GM18519 (cell line): ENCODE measurements at regions not wholly inside any gene's neighbourhood (a gene's known extent, or its start where the extent isn't known, plus 50 kb on each side); places are given as distances from the start of the nearest gene placed in this dataset.
A peak's percentile ranks its signal among the peaks of the same experiment; 100 is the strongest.
"Not testable (repeated sequence)": the region's sequence is repeated elsewhere in the genome, so short reads cannot be mapped to it uniquely, and the experiment has no call there.

Experiments used
- ATAC-seq: cut with Tn5 transposase; IDR thresholded peaks from one replicate; pipeline ENCODE4 v1.9.1; 2021; ENCODE audit warnings: mild to moderate bottlenecking, moderate library complexity; ENCODE audit not compliant: unreplicated experiment, low FRiP score

GRCh38 chr14:92223025-92223424 is 99.9 kb upstream of the SLC24A4 start:
- no peak for ATAC-seq

DNA sequence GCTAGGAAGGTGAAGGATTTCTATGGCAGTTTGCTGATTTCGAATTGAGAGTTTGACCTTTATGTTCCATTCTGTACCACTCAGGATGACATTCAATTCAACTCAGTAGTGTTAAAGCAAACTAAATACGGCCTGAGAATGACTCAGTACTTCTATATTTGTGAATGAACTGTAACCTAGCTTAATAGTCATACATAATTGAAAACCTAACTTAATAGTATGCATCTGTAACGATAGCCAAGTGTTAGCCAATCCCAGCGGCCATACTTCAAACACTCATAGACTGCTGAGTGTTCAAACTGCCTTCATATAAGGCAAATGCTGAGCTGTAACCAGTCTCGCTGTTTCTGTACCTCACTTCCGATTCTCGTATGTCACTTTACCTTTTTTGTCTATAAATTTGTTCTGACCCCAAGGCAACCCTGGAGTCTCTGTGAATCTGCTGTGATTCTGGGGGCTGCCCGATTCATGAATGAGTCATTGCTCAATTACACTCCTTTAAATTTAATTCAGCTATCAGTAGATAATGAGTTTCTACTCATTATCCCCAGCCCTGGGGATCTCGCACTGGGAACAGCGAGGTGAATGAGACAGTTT is 98.5 kb upstream of the SLC24A4 start:
- ATAC-seq = no peak

DNA sequence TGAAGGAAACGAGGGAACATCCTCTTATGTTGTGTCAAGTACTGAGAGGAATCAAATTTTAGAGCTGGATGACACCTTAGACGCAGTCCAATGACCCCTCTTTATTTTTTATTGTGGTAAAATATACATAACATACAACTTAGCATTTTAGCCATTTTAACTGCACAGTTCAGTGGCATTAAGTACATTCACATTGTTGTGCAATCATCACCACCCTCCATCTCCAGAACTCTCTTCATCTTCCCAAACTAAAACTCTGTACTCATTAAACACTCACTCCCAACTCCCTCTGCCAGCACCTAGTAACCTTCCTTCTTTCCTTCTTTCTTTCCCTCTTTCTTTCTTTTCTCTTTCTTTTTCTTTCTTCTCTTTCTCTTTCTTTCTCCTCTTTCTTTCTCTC is 97.2 kb upstream of the SLC24A4 start:
- ATAC-seq = no peak

DNA sequence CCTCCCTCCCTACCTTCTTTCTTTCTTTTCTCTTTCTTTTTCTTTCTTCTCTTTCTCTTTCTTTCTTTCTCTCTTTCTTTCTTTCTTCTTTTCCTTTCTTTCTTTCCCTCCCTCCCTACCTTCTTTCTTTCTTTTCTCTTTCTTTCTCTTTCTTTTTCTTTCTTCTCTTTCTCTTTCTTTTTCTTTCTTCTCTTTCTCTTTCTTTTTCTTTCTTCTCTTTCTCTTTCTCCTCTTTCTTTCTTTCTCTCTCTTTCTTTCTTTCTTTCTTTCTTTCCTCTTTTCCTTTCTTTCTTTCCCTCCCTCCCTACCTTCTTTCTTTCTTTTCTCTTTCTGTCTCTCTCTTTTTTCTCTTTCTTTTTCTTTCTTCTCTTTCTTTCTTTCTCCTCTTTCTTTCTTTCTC is 96.8 kb upstream of the SLC24A4 start:
- ATAC-seq = not testable (repeated sequence)

GRCh38 chr14:92236243-92236900 is 86.6 kb upstream of the SLC24A4 start:
- no peak for ATAC-seq

DNA sequence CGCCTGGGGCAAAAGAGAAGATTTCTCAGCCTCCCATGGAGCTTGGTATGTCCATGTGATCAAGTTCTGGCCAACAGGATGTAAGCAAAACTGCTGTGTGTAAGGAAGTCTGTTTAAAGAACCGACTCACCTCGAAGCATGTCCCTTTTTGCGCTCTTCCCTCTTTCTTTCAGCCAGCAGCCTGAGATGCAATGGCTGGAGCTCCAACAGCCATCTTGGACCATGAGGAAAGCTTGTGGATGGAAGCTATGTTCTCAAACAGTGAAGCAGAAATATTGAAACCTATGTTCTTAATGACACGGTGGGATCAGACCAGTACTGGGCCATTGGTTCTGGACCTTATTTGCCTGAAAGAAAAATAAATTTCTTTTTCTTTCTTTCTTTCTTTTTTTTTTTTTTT is 82.3 kb upstream of the SLC24A4 start:
- ATAC-seq = no peak

GRCh38 chr14:92241966-92242595 is 80.9 kb upstream of the SLC24A4 start:
- no peak for ATAC-seq

GRCh38 chr14:92244805-92245204 is 78.2 kb upstream of the SLC24A4 start:
- no peak for ATAC-seq

GRCh38 chr14:92247341-92247740 is 75.6 kb upstream of the SLC24A4 start:
- ATAC-seq = no peak

- ATAC-seq = no peak
Measured at GRCh38 chr14:92247947-92248346, 75.0 kb upstream of the SLC24A4 start.

DNA sequence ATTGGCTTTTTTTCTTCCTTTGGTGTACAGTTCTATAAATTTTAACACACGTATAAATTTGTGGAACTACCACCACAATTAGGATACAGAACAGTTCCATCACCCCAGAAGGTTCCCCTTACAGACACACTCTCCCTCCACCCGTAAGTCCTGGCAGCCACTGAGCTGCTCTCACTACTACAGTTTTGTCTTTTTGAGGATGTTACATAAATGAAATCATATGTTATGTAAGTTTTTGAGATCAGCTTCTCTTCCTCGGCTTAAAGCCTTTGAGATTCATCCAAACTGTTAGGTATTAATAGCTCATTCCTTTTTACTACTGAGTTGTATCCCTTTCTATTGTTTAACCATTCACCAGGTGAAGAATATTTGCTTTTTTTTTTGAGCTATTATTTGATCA is 74.3 kb upstream of the SLC24A4 start:
- no peak for ATAC-seq

GRCh38 chr14:92250366-92250765 is 72.6 kb upstream of the SLC24A4 start:
- ATAC-seq = not testable (repeated sequence)

- ATAC-seq = no peak
Measured at GRCh38 chr14:92252323-92252722, 70.6 kb upstream of the SLC24A4 start.

GRCh38 chr14:92253381-92253894 is 69.5 kb upstream of the SLC24A4 start:
- ATAC-seq = no peak

DNA sequence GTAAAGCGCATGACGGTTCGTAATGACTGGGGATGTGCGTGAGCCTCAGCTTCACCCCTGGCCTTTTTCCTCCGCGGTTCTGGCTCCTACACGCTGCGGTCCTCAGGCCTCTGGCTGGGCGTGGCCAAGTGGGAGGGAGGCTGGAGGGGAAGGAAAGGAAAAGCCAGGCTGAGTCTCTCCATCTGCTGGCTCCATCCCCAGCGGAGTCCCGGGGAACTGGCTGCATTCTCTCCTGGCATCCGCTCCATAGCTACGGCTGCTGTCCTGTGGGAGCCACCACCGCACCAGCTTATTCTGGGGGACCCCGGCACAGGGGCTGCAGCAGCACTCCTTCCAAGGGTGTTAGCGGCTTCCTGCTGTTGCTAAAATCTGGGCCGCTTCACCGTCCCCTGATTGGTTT is 68.2 kb upstream of the SLC24A4 start:
- no peak for ATAC-seq

DNA sequence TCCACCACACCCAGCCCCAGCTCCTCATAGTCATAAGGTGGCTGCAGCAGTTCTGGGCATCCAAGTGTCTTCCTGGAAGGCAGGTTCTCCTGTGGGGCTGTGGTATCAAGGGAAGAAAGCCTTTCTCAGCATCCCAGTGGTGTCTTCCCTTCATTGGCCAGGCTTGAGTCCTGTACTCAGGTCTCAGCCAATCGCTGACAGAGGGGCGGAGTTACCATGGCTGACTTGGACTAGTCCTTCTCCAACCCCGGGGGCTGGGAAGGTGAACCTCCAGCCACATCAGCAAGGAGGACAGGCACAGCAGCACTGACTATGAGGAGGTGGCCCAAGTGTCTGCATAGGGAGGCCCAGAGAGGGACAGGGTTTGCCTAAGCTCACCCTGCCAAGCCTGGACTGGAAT is 64.0 kb upstream of the SLC24A4 start:
- ATAC-seq = no peak

GRCh38 chr14:92259613-92260357 is 63.2 kb upstream of the SLC24A4 start:
- ATAC-seq = peak; percentile 59

GRCh38 chr14:92263681-92264080 is 59.3 kb upstream of the SLC24A4 start:
- no peak for ATAC-seq

DNA sequence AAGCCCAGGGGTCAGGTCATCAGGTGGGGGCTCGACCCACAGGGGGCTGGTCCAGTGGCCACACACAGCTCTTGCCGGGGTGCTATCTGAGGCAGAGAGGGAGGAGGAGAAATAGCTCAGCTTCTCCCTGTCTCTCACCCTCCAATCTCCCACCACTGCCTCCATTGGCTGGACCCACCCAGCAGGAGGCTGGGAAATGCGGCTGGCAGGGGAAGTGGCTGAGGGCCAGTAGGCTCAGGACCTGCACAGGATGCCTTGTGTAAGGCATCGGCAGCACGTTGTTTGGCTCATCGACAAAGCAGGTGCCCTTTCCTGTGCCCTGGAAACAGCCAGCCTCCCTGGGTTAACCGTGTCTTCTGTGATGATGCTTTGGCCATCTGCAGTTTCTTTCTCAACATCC is 58.8 kb upstream of the SLC24A4 start:
- no peak for ATAC-seq

GRCh38 chr14:92266216-92266615 is 56.7 kb upstream of the SLC24A4 start:
- no peak for ATAC-seq
